Prostate gland (tissue), 2 donors: ENCODE measurements at regions not wholly inside any gene's neighbourhood (a gene's known extent, or its start where the extent isn't known, plus 50 kb on each side); places are given as distances from the start of the nearest gene placed in this dataset.

Source experiments
- DNase-seq: peaks from one replicate; pipeline ENCODE4 v3.0.0-alpha.2; 2019; ENCODE audit warnings: low spot score
- H3K27ac ChIP-seq, 2 donors: fragments of 200-600 bp; sonication (generic); 2 replicates each; pipeline ENCODE4 v1.5.1; 2017 to 2019
- H3K27me3 ChIP-seq: fragments of 200-600 bp; sonication (generic); replicated peaks from 2 replicates; pipeline ENCODE4 v1.5.1; 2019; ENCODE audit not compliant: insufficient read depth
- H3K36me3 ChIP-seq, 2 donors: fragments of 200-600 bp; sonication (generic); 1 replicate in 1 of 2; 2 replicates in 1 of 2; pipeline versions ENCODE4 v1.5.1 to v1.8.1; 2017 to 2019
- H3K4me1 ChIP-seq: fragments of 200-600 bp; sonication (generic); replicated peaks from 2 replicates; pipeline ENCODE4 v1.5.1; 2019
- H3K4me3 ChIP-seq, 2 donors: fragments of 200-600 bp; sonication (generic); 2 replicates each; pipeline ENCODE4 v1.5.1; 2017 to 2019
- H3K9me3 ChIP-seq: fragments of 200-600 bp; sonication (generic); 2 replicates; pipeline ENCODE4 v1.5.1; 2017
- POLR2A ChIP-seq: fragments of 450-650 bp; IDR thresholded peaks from one replicate; pipeline ENCODE4 v1.6.1; 2016; ENCODE audit warnings: antibody characterized with exemption, mild to moderate bottlenecking
- POLR2AphosphoS5 ChIP-seq: sonication (generic); formaldehyde crosslinking; IDR thresholded peaks from one replicate; pipeline ENCODE4 v1.6.1; 2017; ENCODE audit warnings: antibody characterized with exemption
- WGBS: methylation state at CpG from one replicate; pipeline ENCODE4 v1.1.5; 2018; 5-methylcytosine and 5-hydroxymethylcytosine counted together
- intact Hi-C: fragments of 100-400 bp; cut with DNase I; formaldehyde crosslinking; loops from one replicate; pipeline ENCODE4 v1.14.2; 2022
- TF ChIP-seq, protein P1 (sequence below), 4 experiments: fragments of 200-600 bp in 2 of 4; fragments of 450-650 bp in 2 of 4; sonication (generic) in 2 of 4; IDR thresholded peaks; 1 replicate in 3 of 4; 2 replicates in 1 of 4; pipeline ENCODE4 v1.5.1; 2016 to 2019; ENCODE audit warnings: antibody characterized with exemption in 4 of 4, mild to moderate bottlenecking in 2 of 4, moderate library complexity in 2 of 4

DNA sequence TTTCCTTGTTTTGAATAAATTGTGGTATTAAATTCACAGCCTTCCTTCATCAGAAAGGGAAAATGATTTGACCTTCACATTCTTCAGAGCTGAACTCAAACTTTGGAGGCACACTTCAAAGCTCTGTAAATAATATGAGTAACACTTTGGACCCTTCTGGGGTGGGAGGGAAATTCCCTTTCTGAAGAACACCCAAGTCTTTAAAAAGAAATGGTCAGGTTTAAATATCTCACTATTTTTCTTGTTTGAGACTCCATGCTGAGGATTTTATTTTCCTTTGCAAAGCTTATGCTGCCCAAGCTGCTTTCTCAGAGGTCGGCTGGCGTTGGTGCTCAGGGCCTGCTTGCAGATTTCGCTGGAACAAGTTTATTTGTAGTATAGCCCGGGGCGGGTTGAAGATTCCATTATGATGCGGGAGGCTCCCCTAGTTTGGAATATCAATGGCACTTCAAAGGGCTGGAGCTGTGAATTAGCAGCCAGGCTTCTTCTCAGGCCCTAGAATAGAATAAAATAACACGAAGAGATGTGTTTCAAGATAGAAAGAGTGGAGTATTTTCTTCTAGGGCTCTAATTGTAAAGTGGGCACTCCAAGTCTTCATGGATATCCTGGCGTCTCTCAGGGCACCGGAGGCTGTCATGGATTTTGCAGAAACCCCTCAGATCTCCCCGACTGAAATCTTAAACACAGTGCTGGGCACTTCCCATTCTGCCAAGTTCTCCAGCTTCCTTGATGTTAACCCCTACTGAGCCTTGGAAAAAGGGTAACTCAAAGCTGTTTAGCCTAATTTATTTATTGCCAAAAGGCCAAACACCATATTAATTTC is 315.6 kb downstream of the GPAT3 start:
- TF ChIP-seq POLR2A (no peak), POLR2AphosphoS5 (no peak)
- TF ChIP-seq, protein P1, sequence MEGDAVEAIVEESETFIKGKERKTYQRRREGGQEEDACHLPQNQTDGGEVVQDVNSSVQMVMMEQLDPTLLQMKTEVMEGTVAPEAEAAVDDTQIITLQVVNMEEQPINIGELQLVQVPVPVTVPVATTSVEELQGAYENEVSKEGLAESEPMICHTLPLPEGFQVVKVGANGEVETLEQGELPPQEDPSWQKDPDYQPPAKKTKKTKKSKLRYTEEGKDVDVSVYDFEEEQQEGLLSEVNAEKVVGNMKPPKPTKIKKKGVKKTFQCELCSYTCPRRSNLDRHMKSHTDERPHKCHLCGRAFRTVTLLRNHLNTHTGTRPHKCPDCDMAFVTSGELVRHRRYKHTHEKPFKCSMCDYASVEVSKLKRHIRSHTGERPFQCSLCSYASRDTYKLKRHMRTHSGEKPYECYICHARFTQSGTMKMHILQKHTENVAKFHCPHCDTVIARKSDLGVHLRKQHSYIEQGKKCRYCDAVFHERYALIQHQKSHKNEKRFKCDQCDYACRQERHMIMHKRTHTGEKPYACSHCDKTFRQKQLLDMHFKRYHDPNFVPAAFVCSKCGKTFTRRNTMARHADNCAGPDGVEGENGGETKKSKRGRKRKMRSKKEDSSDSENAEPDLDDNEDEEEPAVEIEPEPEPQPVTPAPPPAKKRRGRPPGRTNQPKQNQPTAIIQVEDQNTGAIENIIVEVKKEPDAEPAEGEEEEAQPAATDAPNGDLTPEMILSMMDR (IDR thresholded peaks at IDR 0.05) = no peak
- Histone ChIP-seq H3K27ac (no peak overlapping the region), H3K36me3 (no peaks in the 10 kb centered on the region), H3K9me3 (no peaks in the 10 kb centered on the region), H3K4me3 (no peak overlapping the region), H3K4me1 (no peaks in the 10 kb centered on the region), H3K27me3 (no peaks in the 10 kb centered on the region)
- no peak for DNase-seq
- WGBS = 27% methylated on average over 10 of the region's 10 CpGs
- intact Hi-C loops = no loop called here

DNA sequence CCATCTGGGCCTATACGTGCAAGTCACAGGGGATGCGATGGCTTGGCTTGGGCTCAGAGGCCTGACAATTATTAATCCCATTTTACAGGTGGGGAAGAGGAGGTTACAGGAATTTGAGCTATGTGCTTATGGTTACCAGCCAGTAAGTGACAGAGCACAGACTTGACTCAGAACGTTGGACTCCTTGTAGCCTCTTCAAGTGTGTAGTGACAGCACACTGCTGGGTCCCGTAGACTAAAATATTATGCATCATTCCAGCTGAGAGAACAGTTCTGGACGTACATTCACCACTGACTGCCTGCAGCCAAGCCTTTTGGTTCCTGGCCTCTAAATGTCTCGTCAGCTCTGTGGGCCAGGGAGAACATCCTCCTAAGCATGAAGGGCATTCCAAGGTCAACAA is 314.5 kb downstream of the GPAT3 start:
- Histone ChIP-seq H3K9me3 (no peaks in the 10 kb centered on the region), H3K36me3 (no peaks in the 10 kb centered on the region), H3K4me1 (no peaks in the 10 kb centered on the region), H3K27me3 (no peaks in the 10 kb centered on the region), H3K27ac (no peak overlapping the region), H3K4me3 (no peak overlapping the region)
- TF ChIP-seq, protein P1 (IDR thresholded peaks at IDR 0.05) = no peak
- no peak for TF ChIP-seq POLR2A
- no peak for TF ChIP-seq POLR2AphosphoS5
- intact Hi-C loops = no loop called here
- no peak for DNase-seq
- 71% methylated on average over 6 of the region's 6 CpGs for WGBS

DNA sequence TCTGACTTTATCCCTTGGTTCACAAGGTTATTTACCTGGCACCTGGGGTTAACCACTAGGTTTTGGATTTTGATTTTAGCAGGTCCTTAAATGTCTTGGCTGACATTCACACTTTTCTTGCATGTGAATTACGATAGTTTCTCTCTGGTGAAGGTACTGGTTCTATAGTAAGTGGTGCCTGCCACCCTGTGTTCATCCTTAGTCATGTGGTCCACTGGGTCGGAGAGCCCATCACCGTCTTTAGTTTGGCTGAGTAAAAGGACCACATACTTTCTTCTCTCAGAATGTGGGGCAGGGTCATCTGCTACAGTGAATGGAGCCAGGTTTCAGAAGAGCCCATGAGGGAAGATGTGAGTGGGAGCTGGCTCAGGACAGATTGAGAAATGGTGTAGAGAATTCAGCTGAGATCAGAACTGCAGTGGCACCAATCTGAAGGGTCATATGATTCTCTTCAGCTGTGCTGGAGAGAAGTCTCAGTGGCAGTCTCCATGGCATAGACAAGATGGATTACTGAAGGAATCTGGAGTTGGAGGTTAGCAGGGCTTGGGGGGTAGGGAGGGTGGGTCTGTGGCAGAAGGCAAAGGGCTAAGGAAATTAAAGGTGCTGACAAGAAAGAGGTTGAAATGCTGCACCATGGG is 310.4 kb downstream of the GPAT3 start:
- no peak for DNase-seq
- WGBS = 73% methylated on average over 3 of the region's 3 CpGs
- H3K4me1 ChIP-seq = no peaks in the 10 kb centered on the region
- no peaks in the 10 kb centered on the region for H3K36me3 ChIP-seq
- H3K9me3 ChIP-seq = no peaks in the 10 kb centered on the region
- intact Hi-C loops = no loop called here
- TF ChIP-seq, protein P1 (IDR thresholded peaks at IDR 0.05) = no peak
- no peak for TF ChIP-seq POLR2A
- no peak for TF ChIP-seq POLR2AphosphoS5
- H3K27me3 ChIP-seq = no peaks in the 10 kb centered on the region
- H3K27ac ChIP-seq = no peak overlapping the region
- no peak overlapping the region for H3K4me3 ChIP-seq

DNA sequence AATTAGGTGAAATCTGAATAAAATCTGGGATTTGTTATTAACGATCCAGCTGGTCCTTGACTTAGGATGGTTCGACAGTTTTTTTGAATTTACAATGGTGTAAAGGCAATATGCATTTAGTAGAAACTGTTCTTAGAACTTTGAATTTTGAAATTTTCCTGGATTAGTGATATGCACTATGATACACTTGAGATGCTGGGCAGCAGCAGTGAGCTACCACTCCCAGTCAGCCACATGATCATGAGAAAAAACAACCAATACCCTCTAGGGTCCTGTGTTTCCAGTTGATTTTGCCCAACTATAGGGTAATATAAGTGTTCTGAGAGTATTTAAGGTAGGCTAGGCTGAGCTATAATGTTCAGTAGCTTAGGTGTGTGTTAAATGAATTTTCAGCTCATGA is 303.7 kb downstream of the GPAT3 start:
- 72% methylated on average over 2 of the region's 2 CpGs for WGBS
- Histone ChIP-seq H3K4me1 (no peaks in the 10 kb centered on the region), H3K36me3 (no peaks in the 10 kb centered on the region), H3K27me3 (no peaks in the 10 kb centered on the region), H3K4me3 (no peak overlapping the region), H3K27ac (no peak overlapping the region), H3K9me3 (no peaks in the 10 kb centered on the region)
- no peak for DNase-seq
- no peak for TF ChIP-seq POLR2AphosphoS5
- TF ChIP-seq, protein P1 (IDR thresholded peaks at IDR 0.05) = no peak
- TF ChIP-seq POLR2A = no peak
- intact Hi-C loops = no loop called here
